Keratinocyte (primary cell): ENCODE measurements at regions not wholly inside any gene's neighbourhood (a gene's known extent, or its start where the extent isn't known, plus 50 kb on each side); places are given as distances from the start of the nearest gene placed in this dataset.

Experiments
- DNase-seq: peaks from one replicate; pipeline ENCODE4 v3.0.0-alpha.2; 2011; ENCODE audit warnings: low read depth, missing footprints, low spot score
- FAIRE-seq: peaks from 2 replicates; lab custom pipeline; 2011; peaks lifted over from hg19 to GRCh38; lab: Jason Lieb, UNC
- H2AFZ ChIP-seq: 2 replicates; pipeline ENCODE4 v1.6.0; 2012; ENCODE audit warnings: low read length, control low read depth, inconsistent platforms; ENCODE audit not compliant: control insufficient read depth
- H3K27ac ChIP-seq: 2 replicates; pipeline ENCODE4 v1.5.1; 2011; ENCODE audit warnings: low read length; ENCODE audit not compliant: control insufficient read depth, insufficient read depth
- H3K27me3 ChIP-seq: 3 replicates; pipeline ENCODE4 v1.6.0; 2011; ENCODE audit warnings: low read length; ENCODE audit not compliant: control insufficient read depth, insufficient read depth; ENCODE audit errors: extremely low read depth
- H3K36me3 ChIP-seq, 2 experiments: 2 replicates in 1 of 2; 3 replicates in 1 of 2; pipeline ENCODE4 v1.5.1; 2011; ENCODE audit warnings: low read length in 2 of 2, mild to moderate bottlenecking in 1 of 2; ENCODE audit not compliant: control insufficient read depth in 2 of 2, insufficient read depth in 2 of 2; ENCODE audit errors: extremely low read depth in 1 of 2
- H3K4me1 ChIP-seq: 3 replicates; pipeline ENCODE4 v1.5.1; 2011; ENCODE audit warnings: low read length; ENCODE audit not compliant: control insufficient read depth, insufficient read depth; ENCODE audit errors: extremely low read depth
- H3K4me2 ChIP-seq: 3 replicates; pipeline ENCODE4 v1.6.0; 2011; ENCODE audit warnings: low read depth, low read length; ENCODE audit not compliant: control insufficient read depth, insufficient read depth; ENCODE audit errors: extremely low read depth
- H3K4me3 ChIP-seq, 3 experiments: fragments of 200-600 bp in 1 of 3; sonication (generic) in 1 of 3; 2 replicates in 2 of 3; 3 replicates in 1 of 3; pipeline ENCODE4 v1.5.1; 2011 to 2016; ENCODE audit warnings: low read length in 3 of 3, mild to moderate bottlenecking in 3 of 3, control low read depth in 2 of 3, inconsistent platforms in 1 of 3, low read depth in 1 of 3, mixed read lengths in 1 of 3, mixed run types in 1 of 3, moderate library complexity in 1 of 3; ENCODE audit not compliant: control insufficient read depth in 2 of 3, insufficient read depth in 2 of 3; ENCODE audit errors: extremely low read depth in 1 of 3
- H3K79me2 ChIP-seq: 2 replicates; pipeline ENCODE4 v1.6.0; 2012; ENCODE audit warnings: low read length; ENCODE audit not compliant: control insufficient read depth, insufficient read depth
- H3K9ac ChIP-seq: 3 replicates; pipeline ENCODE4 v1.6.0; 2011; ENCODE audit warnings: low read length; ENCODE audit not compliant: control insufficient read depth, insufficient read depth; ENCODE audit errors: extremely low read depth
- H3K9me1 ChIP-seq: 3 replicates; pipeline ENCODE4 v1.6.0; 2011; ENCODE audit warnings: low read length; ENCODE audit not compliant: control insufficient read depth, insufficient read depth; ENCODE audit errors: extremely low read depth
- H3K9me3 ChIP-seq: 2 replicates; pipeline ENCODE4 v1.5.1; 2012; ENCODE audit warnings: low read depth, low read length; ENCODE audit not compliant: control insufficient read depth
- H4K20me1 ChIP-seq: 3 replicates; pipeline ENCODE4 v1.6.0; 2011; ENCODE audit warnings: low read length; ENCODE audit not compliant: control insufficient read depth, insufficient read depth; ENCODE audit errors: extremely low read depth
- EZH2 ChIP-seq: IDR thresholded peaks from one replicate; pipeline ENCODE4 v1.6.1; 2012; ENCODE audit warnings: inconsistent platforms, mild to moderate bottlenecking, low read length, moderate library complexity
- dilution Hi-C: fragments of 300-500 bp; cut with MboI; formaldehyde crosslinking; loops from one replicate; pipeline ENCODE4 v1.7.0; 2020; ENCODE audit warnings: low sequenced_read_pairs; ENCODE audit not compliant: extremely low pct_ligation_motif_present
- TF ChIP-seq, protein P1 (sequence below), 3 experiments: IDR thresholded peaks in 1 of 3; conservative IDR thresholded peaks in 1 of 3; optimal IDR thresholded peaks in 1 of 3; 2 replicates in 2 of 3; 3 replicates in 1 of 3; pipeline versions ENCODE3 to v1.5.1; 2011; ENCODE audit warnings: low read length in 3 of 3, mild to moderate bottlenecking in 3 of 3, moderate library complexity in 2 of 3, control low read depth in 1 of 3, inconsistent platforms in 1 of 3; ENCODE audit not compliant: insufficient read depth in 2 of 3; ENCODE audit errors: extremely low read depth in 1 of 3

DNA sequence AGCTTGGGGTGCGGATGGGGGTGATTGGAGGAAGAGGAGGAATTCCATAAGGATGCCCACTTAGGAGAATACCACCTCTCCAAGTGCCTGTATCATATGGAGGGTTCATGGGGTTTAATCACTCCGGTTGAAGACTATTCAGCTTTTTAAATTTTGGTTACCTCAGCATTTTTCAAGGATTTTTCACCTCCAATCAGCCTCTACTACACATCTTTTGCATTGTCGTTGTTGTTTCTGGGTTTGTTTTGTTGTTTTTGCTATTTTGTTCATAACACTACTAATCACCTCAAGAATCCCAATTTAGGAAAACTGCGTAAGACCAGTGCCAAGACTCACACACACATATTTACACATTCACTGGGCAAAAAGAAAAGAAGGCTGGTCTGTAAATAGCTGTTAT, 619.5 kb upstream of the CDH5 start:
- dilution Hi-C loops = no loop called here
- FAIRE-seq (no peak), DNase-seq (no peak)
- Histone ChIP-seq H3K9me3 (no peaks in the 10 kb centered on the region), H2AFZ (no peak overlapping the region), H3K9ac (no peak overlapping the region), H3K36me3 (no peaks in the 10 kb centered on the region), H3K4me2 (no peak overlapping the region), H3K27me3 (no peaks in the 10 kb centered on the region), H3K79me2 (no peaks in the 10 kb centered on the region), H3K27ac (no peak overlapping the region), H3K9me1 (no peaks in the 10 kb centered on the region), H3K4me3 (no peak overlapping the region), H3K4me1 (no peaks in the 10 kb centered on the region), H4K20me1 (no peaks in the 10 kb centered on the region)
- no peak for TF ChIP-seq EZH2
- TF ChIP-seq, protein P1, sequence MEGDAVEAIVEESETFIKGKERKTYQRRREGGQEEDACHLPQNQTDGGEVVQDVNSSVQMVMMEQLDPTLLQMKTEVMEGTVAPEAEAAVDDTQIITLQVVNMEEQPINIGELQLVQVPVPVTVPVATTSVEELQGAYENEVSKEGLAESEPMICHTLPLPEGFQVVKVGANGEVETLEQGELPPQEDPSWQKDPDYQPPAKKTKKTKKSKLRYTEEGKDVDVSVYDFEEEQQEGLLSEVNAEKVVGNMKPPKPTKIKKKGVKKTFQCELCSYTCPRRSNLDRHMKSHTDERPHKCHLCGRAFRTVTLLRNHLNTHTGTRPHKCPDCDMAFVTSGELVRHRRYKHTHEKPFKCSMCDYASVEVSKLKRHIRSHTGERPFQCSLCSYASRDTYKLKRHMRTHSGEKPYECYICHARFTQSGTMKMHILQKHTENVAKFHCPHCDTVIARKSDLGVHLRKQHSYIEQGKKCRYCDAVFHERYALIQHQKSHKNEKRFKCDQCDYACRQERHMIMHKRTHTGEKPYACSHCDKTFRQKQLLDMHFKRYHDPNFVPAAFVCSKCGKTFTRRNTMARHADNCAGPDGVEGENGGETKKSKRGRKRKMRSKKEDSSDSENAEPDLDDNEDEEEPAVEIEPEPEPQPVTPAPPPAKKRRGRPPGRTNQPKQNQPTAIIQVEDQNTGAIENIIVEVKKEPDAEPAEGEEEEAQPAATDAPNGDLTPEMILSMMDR (optimal IDR thresholded peaks at IDR 0.05 in 1 of 3, IDR thresholded peaks at IDR 0.05 in 1 of 3, conservative IDR thresholded peaks at IDR 0.05 in 1 of 3; ENCODE audit: extremely low read depth in 1 of 3, insufficient read depth in 2 of 3, low read length in 3 of 3) = no peak

- DNase-seq = no peak
- H3K4me3 ChIP-seq = no peak overlapping the region
- no peak overlapping the region for H2AFZ ChIP-seq
- no peaks in the 10 kb centered on the region for H3K9me1 ChIP-seq
- H3K4me2 ChIP-seq = no peak overlapping the region
- TF ChIP-seq, protein P1 (optimal IDR thresholded peaks at IDR 0.05 in 1 of 3, IDR thresholded peaks at IDR 0.05 in 1 of 3, conservative IDR thresholded peaks at IDR 0.05 in 1 of 3; ENCODE audit: extremely low read depth in 1 of 3, insufficient read depth in 2 of 3, low read length in 3 of 3) = no peak
- no peak for TF ChIP-seq EZH2
- FAIRE-seq = no peak
- H3K27me3 ChIP-seq = no peaks in the 10 kb centered on the region
- no peaks in the 10 kb centered on the region for H3K79me2 ChIP-seq
- H3K27ac ChIP-seq = no peak overlapping the region
- dilution Hi-C loops = no loop called here
- H4K20me1 ChIP-seq = no peaks in the 10 kb centered on the region
- no peaks in the 10 kb centered on the region for H3K9me3 ChIP-seq
- no peaks in the 10 kb centered on the region for H3K4me1 ChIP-seq
- no peak overlapping the region for H3K9ac ChIP-seq
- no peaks in the 10 kb centered on the region for H3K36me3 ChIP-seq
Observed at GRCh38 chr16:65745201-65745708, 621.2 kb upstream of the CDH5 start.
